A673 (cell line): ENCODE measurements at regions not wholly inside any gene's neighbourhood (a gene's known extent, or its start where the extent isn't known, plus 50 kb on each side); places are given as distances from the start of the nearest gene placed in this dataset.

Experiments used
- BruUV-seq: library from RNA; stranded (reverse); fragments of 400-500 nt; replicated peaks from 2 replicates; lab custom pipeline; 2021; lab: Mats Ljungman, UMichigan
- CTCF ChIA-PET: fragments of 300-600 bp; sonication (Branson Sonifier 250); formaldehyde crosslinking; loops from one replicate; lab custom pipeline; 2022; ENCODE audit warnings: antibody characterized with exemption; lab: Charles Lee
- POLR2A ChIA-PET: fragments of 300-600 bp; sonication (Branson Sonifier 250); formaldehyde crosslinking; loops from one replicate; lab custom pipeline; 2022; ENCODE audit warnings: antibody characterized with exemption; ENCODE audit not compliant: low non-redundant PET; lab: Charles Lee
- DNase-seq: peaks from one replicate; pipeline ENCODE4 v3.0.0-alpha.2; 2015; ENCODE audit warnings: low spot score
- H3K27ac ChIP-seq: fragments of 200-600 bp; sonication (generic); 2 replicates; pipeline ENCODE4 v1.5.1; 2016; ENCODE audit warnings: mixed run types, low read depth, mild to moderate bottlenecking, mixed read lengths, antibody characterized with exemption, low read length; ENCODE audit not compliant: poor library complexity, severe bottlenecking
- H3K27me3 ChIP-seq: fragments of 200-600 bp; sonication (generic); replicated peaks from 2 replicates; pipeline ENCODE4 v1.6.1; 2017; ENCODE audit warnings: mixed run types, low read depth, mild to moderate bottlenecking, mixed read lengths, antibody characterized with exemption, low read length; ENCODE audit not compliant: insufficient read depth, poor library complexity
- H3K36me3 ChIP-seq: fragments of 200-600 bp; sonication (generic); 2 replicates; pipeline ENCODE4 v1.6.1; 2016; ENCODE audit warnings: mixed run types, mild to moderate bottlenecking, mixed read lengths, antibody characterized with exemption, low read length; ENCODE audit not compliant: insufficient read depth, poor library complexity, severe bottlenecking
- H3K4me1 ChIP-seq: fragments of 200-600 bp; sonication (generic); 2 replicates; pipeline ENCODE4 v1.6.1; 2017; ENCODE audit warnings: mixed run types, mild to moderate bottlenecking, mixed read lengths, antibody characterized with exemption, low read length; ENCODE audit not compliant: insufficient read depth, poor library complexity, severe bottlenecking
- H3K4me3 ChIP-seq: fragments of 200-600 bp; sonication (generic); 2 replicates; pipeline ENCODE4 v1.5.1; 2016; ENCODE audit warnings: low read depth, mixed run types, mild to moderate bottlenecking, mixed read lengths, low read length; ENCODE audit not compliant: poor library complexity, severe bottlenecking
- H3K9me3 ChIP-seq: fragments of 200-600 bp; sonication (generic); 2 replicates; pipeline ENCODE4 v1.6.1; 2016; ENCODE audit warnings: mixed run types, low read depth, mild to moderate bottlenecking, mixed read lengths, antibody characterized with exemption, low read length; ENCODE audit not compliant: poor library complexity, severe bottlenecking
- EZH2 ChIP-seq: fragments of 200-600 bp; sonication (generic); IDR thresholded peaks from 2 replicates; pipeline ENCODE4 v1.6.1; 2017; ENCODE audit warnings: borderline replicate concordance, low read depth, mild to moderate bottlenecking, mixed read lengths, antibody characterized with exemption, low read length; ENCODE audit not compliant: poor library complexity, severe bottlenecking
- intact Hi-C: fragments of 100-400 bp; cut with micrococcal nuclease; formaldehyde crosslinking; loops from one replicate; pipeline ENCODE4 v1.10.0; 2022; ENCODE audit not compliant: unreplicated experiment
- TF ChIP-seq, protein P1 (sequence below): fragments of 300-800, 200-600 bp; sonication (generic); conservative IDR thresholded peaks from 2 replicates; pipeline ENCODE4 v1.5.1; 2017; ENCODE audit warnings: low read depth, mild to moderate bottlenecking, antibody characterized with exemption, low read length, moderate library complexity, mixed read lengths

GRCh38 chr13:104099750-104100149, 1033.5 kb upstream of the SLC10A2 start:
- Histone ChIP-seq H3K36me3 (no peaks in the 10 kb centered on the region), H3K4me3 (no peak overlapping the region), H3K27ac (no peak overlapping the region), H3K9me3 (no peaks in the 10 kb centered on the region), H3K4me1 (no peaks in the 10 kb centered on the region), H3K27me3 (no peaks in the 10 kb centered on the region)
- ChIA-PET CTCF (no interaction called here), POLR2A (no interaction called here)
- BruUV-seq: no TSS peak
- no peak for DNase-seq
- TF ChIP-seq, protein P1, sequence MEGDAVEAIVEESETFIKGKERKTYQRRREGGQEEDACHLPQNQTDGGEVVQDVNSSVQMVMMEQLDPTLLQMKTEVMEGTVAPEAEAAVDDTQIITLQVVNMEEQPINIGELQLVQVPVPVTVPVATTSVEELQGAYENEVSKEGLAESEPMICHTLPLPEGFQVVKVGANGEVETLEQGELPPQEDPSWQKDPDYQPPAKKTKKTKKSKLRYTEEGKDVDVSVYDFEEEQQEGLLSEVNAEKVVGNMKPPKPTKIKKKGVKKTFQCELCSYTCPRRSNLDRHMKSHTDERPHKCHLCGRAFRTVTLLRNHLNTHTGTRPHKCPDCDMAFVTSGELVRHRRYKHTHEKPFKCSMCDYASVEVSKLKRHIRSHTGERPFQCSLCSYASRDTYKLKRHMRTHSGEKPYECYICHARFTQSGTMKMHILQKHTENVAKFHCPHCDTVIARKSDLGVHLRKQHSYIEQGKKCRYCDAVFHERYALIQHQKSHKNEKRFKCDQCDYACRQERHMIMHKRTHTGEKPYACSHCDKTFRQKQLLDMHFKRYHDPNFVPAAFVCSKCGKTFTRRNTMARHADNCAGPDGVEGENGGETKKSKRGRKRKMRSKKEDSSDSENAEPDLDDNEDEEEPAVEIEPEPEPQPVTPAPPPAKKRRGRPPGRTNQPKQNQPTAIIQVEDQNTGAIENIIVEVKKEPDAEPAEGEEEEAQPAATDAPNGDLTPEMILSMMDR: no peak
- TF ChIP-seq EZH2: no peak
- intact Hi-C loops: no loop called here

DNA sequence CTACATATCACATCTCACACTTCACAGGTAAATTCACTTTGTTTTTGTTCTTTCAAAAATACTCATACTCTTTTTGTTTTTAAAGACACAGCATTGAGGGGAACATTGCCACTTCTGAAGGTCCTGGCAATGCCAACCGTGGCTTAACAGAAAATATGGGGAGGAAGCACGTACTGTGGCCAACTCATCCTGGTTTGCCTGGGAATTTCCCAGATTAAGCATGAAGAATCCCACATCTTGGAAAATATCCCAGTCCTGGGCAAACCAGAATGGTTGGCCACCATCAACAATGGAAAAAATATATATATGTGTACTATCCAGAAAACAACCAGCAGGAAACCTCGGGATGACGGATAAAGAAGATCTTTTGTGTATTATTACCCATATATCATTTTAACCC, 1032.2 kb upstream of the SLC10A2 start:
- Histone ChIP-seq H3K9me3 (no peaks in the 10 kb centered on the region), H3K36me3 (no peaks in the 10 kb centered on the region), H3K4me1 (no peaks in the 10 kb centered on the region), H3K27ac (no peak overlapping the region), H3K27me3 (no peaks in the 10 kb centered on the region), H3K4me3 (no peak overlapping the region)
- ChIA-PET POLR2A (no interaction called here), CTCF (no interaction called here)
- DNase-seq: no peak
- no TSS peak for BruUV-seq
- intact Hi-C loops: no loop called here
- TF ChIP-seq, protein P1: no peak
- TF ChIP-seq EZH2: no peak

- ChIA-PET POLR2A (no interaction called here), CTCF (no interaction called here)
- no peak for DNase-seq
Observed at GRCh38 chr13:104086759-104087158, 1020.5 kb upstream of the SLC10A2 start.

More at GRCh38 chr13:104086759-104087158, 1020.5 kb upstream of the SLC10A2 start:
- no peaks in the 10 kb centered on the region for H3K36me3 ChIP-seq
- no peak overlapping the region for H3K4me3 ChIP-seq
- BruUV-seq: no TSS peak
- TF ChIP-seq, protein P1: no peak
- no peak for TF ChIP-seq EZH2
- no peaks in the 10 kb centered on the region for H3K9me3 ChIP-seq
- H3K27ac ChIP-seq: no peak overlapping the region
- no peaks in the 10 kb centered on the region for H3K27me3 ChIP-seq
- intact Hi-C loops: no loop called here
- no peaks in the 10 kb centered on the region for H3K4me1 ChIP-seq
